GM12878 (cell line): ENCODE measurements at regions not wholly inside any gene's neighbourhood (a gene's known extent, or its start where the extent isn't known, plus 50 kb on each side); places are given as distances from the start of the nearest gene placed in this dataset.

ENCODE experiments used
- ATAC-seq: fragments of 200-7000 bp; cut with Tn5 transposase; 3 replicates; pipeline ENCODE4 v1.9.1; 2020; ENCODE audit warnings: mild to moderate bottlenecking, moderate library complexity
- BruUV-seq: library from RNA; stranded (reverse); fragments of 400-500 nt; replicated peaks from 2 replicates; lab custom pipeline; 2021; lab: Mats Ljungman, UMichigan
- CTCF ChIA-PET: fragments of 300-600 bp; sonication (Branson Sonifier 250); formaldehyde crosslinking; extraction: SDS; loops from one replicate; lab custom pipeline; 2021; ENCODE audit warnings: inconsistent platforms; lab: Yijun Ruan, JAX
- POLR2A ChIA-PET: fragments of 350-600 bp; formaldehyde crosslinking; extraction: SDS; loops from one replicate; lab custom pipeline; 2021; ENCODE audit warnings: inconsistent platforms; lab: Charles Lee
- RAD21 ChIA-PET: fragments of 300-600 bp; sonication (Branson Sonifier 250); formaldehyde crosslinking; loops from one replicate; lab custom pipeline; 2023; ENCODE audit warnings: antibody characterized with exemption; ENCODE audit not compliant: unreplicated experiment; lab: Charles Lee
- SMC1A ChIA-PET: fragments of 300-600 bp; sonication (Branson Sonifier 250); formaldehyde crosslinking; loops from one replicate; lab custom pipeline; 2023; ENCODE audit not compliant: unreplicated experiment, uncharacterized antibody; lab: Charles Lee
- DNase-seq: peaks from one replicate; pipeline ENCODE4 v3.0.0-alpha.2; 2011; ENCODE audit warnings: low read depth, low spot score
- FAIRE-seq: peaks from 3 replicates; lab custom pipeline; 2011; peaks lifted over from hg19 to GRCh38; lab: Jason Lieb, UNC
- H2AFZ ChIP-seq: 2 replicates; pipeline ENCODE4 v1.6.0; 2011; ENCODE audit warnings: low read depth, low read length, control low read depth; ENCODE audit not compliant: control insufficient read depth
- H3K27ac ChIP-seq: 2 replicates; pipeline ENCODE4 v1.5.1; 2011; ENCODE audit warnings: control low read depth; ENCODE audit not compliant: control insufficient read depth, insufficient read depth
- H3K27me3 ChIP-seq, 2 experiments: replicated peaks in 1 of 2; 2 replicates each; pipeline versions ENCODE4 v1.6.0 to v1.6.1; 2011; ENCODE audit warnings: low read length in 1 of 2; ENCODE audit not compliant: control insufficient read depth in 2 of 2, insufficient read depth in 2 of 2
- H3K36me3 ChIP-seq, 2 experiments: 2 replicates each; pipeline ENCODE4 v1.5.1; 2011; ENCODE audit warnings: low read length in 1 of 2; ENCODE audit not compliant: control insufficient read depth in 2 of 2, insufficient read depth in 2 of 2
- H3K4me1 ChIP-seq: 2 replicates; pipeline ENCODE4 v1.6.1; 2011; ENCODE audit warnings: mild to moderate bottlenecking, low read length, moderate library complexity, mixed read lengths; ENCODE audit not compliant: control insufficient read depth, insufficient read depth
- H3K4me2 ChIP-seq: 2 replicates; pipeline ENCODE4 v1.6.0; 2011; ENCODE audit warnings: control low read depth; ENCODE audit not compliant: control insufficient read depth, insufficient read depth
- H3K4me3 ChIP-seq: fragments of 200-600 bp; sonication (generic); 2 replicates; pipeline ENCODE4 v1.5.1; 2016
- H3K79me2 ChIP-seq: 2 replicates; pipeline ENCODE4 v1.6.0; 2011; ENCODE audit warnings: low read length; ENCODE audit not compliant: control insufficient read depth, insufficient read depth
- H3K9ac ChIP-seq: 2 replicates; pipeline ENCODE4 v1.8.0; 2011; ENCODE audit warnings: low read length, control low read depth, mixed read lengths; ENCODE audit not compliant: control insufficient read depth, insufficient read depth
- H3K9me3 ChIP-seq: replicated peaks from 3 replicates; pipeline ENCODE4 v1.5.1; 2011; ENCODE audit warnings: mild to moderate bottlenecking, low read length; ENCODE audit not compliant: control insufficient read depth, insufficient read depth
- H4K20me1 ChIP-seq: 2 replicates; pipeline ENCODE4 v1.6.0; 2011; ENCODE audit not compliant: control insufficient read depth, insufficient read depth
- ASH2L ChIP-seq: fragments of 300-600, 200-600 bp; sonication (generic); IDR thresholded peaks from 2 replicates; pipeline ENCODE4 v1.6.1; 2017; ENCODE audit warnings: low read depth, mild to moderate bottlenecking, borderline replicate concordance
- BACH1 ChIP-seq: fragments of 450-650 bp; IDR thresholded peaks from 2 replicates; pipeline ENCODE4 v1.6.1; 2017; ENCODE audit warnings: mild to moderate bottlenecking, borderline replicate concordance
- CEBPZ ChIP-seq: fragments of 150-350 bp; IDR thresholded peaks from 2 replicates; pipeline ENCODE4 v1.6.1; 2016; ENCODE audit warnings: low read depth, low read length
- CHD1 ChIP-seq: IDR thresholded peaks from 2 replicates; pipeline ENCODE4 v1.6.1; 2012; ENCODE audit warnings: low read depth, low read length, improper control_type of control experiment
- E2F4 ChIP-seq: IDR thresholded peaks from 2 replicates; pipeline ENCODE4 v1.6.1; 2012; ENCODE audit warnings: low read depth, low read length, improper control_type of control experiment
- ETV6 ChIP-seq, 2 experiments: fragments of 450-650 bp in 1 of 2; IDR thresholded peaks in 1 of 2; conservative IDR thresholded peaks in 1 of 2; 2 replicates each; pipeline ENCODE4 v1.6.1; 2014; ENCODE audit warnings: antibody characterized with exemption in 1 of 2, borderline replicate concordance in 1 of 2, low read depth in 1 of 2, mild to moderate bottlenecking in 1 of 2, moderate library complexity in 1 of 2
- FOS ChIP-seq: IDR thresholded peaks from 3 replicates; pipeline ENCODE4 v1.6.1; 2011; ENCODE audit warnings: borderline replicate concordance; ENCODE audit not compliant: insufficient read length; ENCODE audit errors: extremely low read depth
- FOXK2 ChIP-seq: fragments of 450-650 bp; IDR thresholded peaks from 2 replicates; pipeline ENCODE4 v1.6.1; 2017; ENCODE audit warnings: mild to moderate bottlenecking, moderate library complexity
- FOXM1 ChIP-seq: IDR thresholded peaks from 2 replicates; pipeline ENCODE4 v1.6.1; 2012; ENCODE audit warnings: low read depth, mild to moderate bottlenecking, inconsistent platforms, low read length, moderate library complexity
- KAT2A ChIP-seq: conservative IDR thresholded peaks from 2 replicates; pipeline ENCODE4 v1.6.1; 2011; ENCODE audit warnings: low read depth, low read length; ENCODE audit not compliant: control insufficient read depth
- MEF2A ChIP-seq: IDR thresholded peaks from 2 replicates; pipeline ENCODE4 v1.6.1; 2011; ENCODE audit warnings: low read depth, mild to moderate bottlenecking, low read length, moderate library complexity; ENCODE audit not compliant: insufficient read depth
- MYB ChIP-seq: fragments of 150-350 bp; IDR thresholded peaks from 2 replicates; pipeline ENCODE4 v1.6.1; 2014; ENCODE audit warnings: mild to moderate bottlenecking, low read depth, low read length, borderline replicate concordance
- RAD51 ChIP-seq: fragments of 450-650 bp; IDR thresholded peaks from 2 replicates; pipeline ENCODE4 v1.6.1; 2016; ENCODE audit warnings: moderate library complexity, mild to moderate bottlenecking, inconsistent platforms
- SIN3A ChIP-seq: IDR thresholded peaks from 2 replicates; pipeline ENCODE4 v1.6.1; 2012; ENCODE audit warnings: low read depth, low read length, improper control_type of control experiment
- TAF1 ChIP-seq: IDR thresholded peaks from 2 replicates; pipeline ENCODE4 v1.6.1; 2011; ENCODE audit warnings: mild to moderate bottlenecking, low read depth, low read length, borderline replicate concordance
- ZNF207 ChIP-seq: fragments of 450-650 bp; IDR thresholded peaks from 2 replicates; pipeline ENCODE4 v1.6.1; 2014; ENCODE audit warnings: antibody characterized with exemption, mild to moderate bottlenecking, borderline replicate concordance
- ZNF24 ChIP-seq: fragments of 450-650 bp; IDR thresholded peaks from 2 replicates; pipeline ENCODE4 v1.6.1; 2017; ENCODE audit warnings: antibody characterized with exemption, mild to moderate bottlenecking
- WGBS: methylation state at CpG from one replicate; pipeline ENCODE4 v1.1.6; 2016; ENCODE audit warnings: low lambda C conversion rate; ENCODE audit not compliant: insufficient replicate concordance, insufficient coverage; ENCODE audit errors: missing lambda C conversion rate; 5-methylcytosine and 5-hydroxymethylcytosine counted together
- in situ Hi-C: fragments of 300-500 bp; cut with MboI; formaldehyde crosslinking; loops from 9 replicates; pipeline ENCODE4 v1.14.3; 2018; ENCODE audit warnings: mixed read lengths
- intact Hi-C: fragments of 100-400 bp; cut with micrococcal nuclease; formaldehyde crosslinking; loops from one replicate; pipeline ENCODE4 v1.14.2; 2022; ENCODE audit not compliant: unreplicated experiment

- TF ChIP-seq KAT2A = no peak
- no peak for TF ChIP-seq BACH1
- no peak for TF ChIP-seq ZNF24
Measured at GRCh38 chr3:107150675-107151074, 226.6 kb upstream of the CCDC54 start (continued).

GRCh38 chr3:107153981-107154380, 223.3 kb upstream of the CCDC54 start:
- Histone ChIP-seq H3K4me2 (no peak overlapping the region), H3K9me3 (no peaks in the 10 kb centered on the region; the same call in 2 of the 3 replicates), H3K79me2 (no peaks in the 10 kb centered on the region), H3K4me3 (no peak overlapping the region), H2AFZ (no peak overlapping the region), H4K20me1 (no peaks in the 10 kb centered on the region), H3K9ac (no peak overlapping the region), H3K36me3 (no peaks in the 10 kb centered on the region), H3K4me1 (no peaks in the 10 kb centered on the region), H3K27ac (no peak overlapping the region), H3K27me3 (no peaks in the 10 kb centered on the region)
- ChIA-PET POLR2A (no interaction called here), CTCF (interaction anchor here (0.7 kb wide), 1 partner anchor 1678 kb away, joined by 3 read pairs; no protein-coding TSS in a partner anchor), RAD21 (no interaction called here), SMC1A (no interaction called here)
- DNase-seq (no peak), FAIRE-seq (no peak), ATAC-seq (no peak)
- no TSS peak for BruUV-seq
- in situ Hi-C loops = no loop called here
- intact Hi-C loops = no loop called here
- WGBS = 24% methylated on average over 4 of the region's 4 CpGs
- no peak for TF ChIP-seq ZNF207
- TF ChIP-seq ETV6 (conservative IDR thresholded peaks at IDR 0.05 in 1 of 2, IDR thresholded peaks at IDR 0.05 in 1 of 2; ENCODE audit: borderline replicate concordance in 1 of 2, low read depth in 1 of 2) = no peak
- TF ChIP-seq SIN3A = no peak
- TF ChIP-seq TAF1 = no peak
- TF ChIP-seq RAD51 = no peak
- no peak for TF ChIP-seq FOS
- TF ChIP-seq MEF2A = no peak
- TF ChIP-seq CEBPZ = no peak
- no peak for TF ChIP-seq ASH2L
- TF ChIP-seq MYB = no peak
- TF ChIP-seq CHD1 = no peak
- TF ChIP-seq FOXM1 = no peak
- TF ChIP-seq FOXK2 = no peak
- no peak for TF ChIP-seq E2F4
